Kidney (tissue), 13 donors: ENCODE measurements at regions not wholly inside any gene's neighbourhood (a gene's known extent, or its start where the extent isn't known, plus 50 kb on each side); places are given as distances from the start of the nearest gene placed in this dataset.

Experiments used
- DNase-seq, 5 donors: peaks; one replicate each; pipeline ENCODE4 v3.0.0-alpha.2; 2013 to 2020
- FAIRE-seq: peaks from 2 replicates; lab custom pipeline; 2012; peaks lifted over from hg19 to GRCh38; lab: Jason Lieb, UNC
- H3K27ac ChIP-seq, 2 donors: one replicate each; pipeline ENCODE4 v1.7.0; 2013; ENCODE audit warnings: low read depth in 2 of 2, low read length in 2 of 2, inconsistent platforms in 1 of 2
- H3K27me3 ChIP-seq: one replicate; pipeline ENCODE4 v1.7.1; 2013; ENCODE audit warnings: low read length, inconsistent platforms; ENCODE audit not compliant: control insufficient read depth, insufficient read depth
- H3K36me3 ChIP-seq, 3 donors: one replicate each; pipeline versions ENCODE4 v1.7.0 to v1.7.1; 2013; ENCODE audit warnings: low read length in 3 of 3, control low read depth in 1 of 3, inconsistent platforms in 1 of 3; ENCODE audit not compliant: insufficient read depth in 3 of 3, control insufficient read depth in 2 of 3
- H3K4me1 ChIP-seq, 3 donors: one replicate each; pipeline versions ENCODE4 v1.7.0 to v1.7.1; 2013; ENCODE audit warnings: low read length in 3 of 3, inconsistent platforms in 1 of 3, low read depth in 1 of 3; ENCODE audit not compliant: control insufficient read depth in 2 of 3, insufficient read depth in 2 of 3
- H3K4me3 ChIP-seq, 3 donors: one replicate each; pipeline versions ENCODE4 v1.7.0 to v1.8.1; 2013; ENCODE audit warnings: low read length in 3 of 3, control low read depth in 1 of 3, inconsistent platforms in 1 of 3
- H3K9ac ChIP-seq, 3 donors: one replicate each; pipeline versions ENCODE4 v1.7.0 to v1.7.1; 2013; ENCODE audit warnings: low read length in 3 of 3, control low read depth in 1 of 3, inconsistent platforms in 1 of 3
- H3K9me3 ChIP-seq, 3 donors: one replicate each; pipeline versions ENCODE4 v1.7.0 to v1.7.1; 2013; ENCODE audit warnings: low read length in 3 of 3, control low read depth in 1 of 3, inconsistent platforms in 1 of 3; ENCODE audit not compliant: control insufficient read depth in 2 of 3, insufficient read depth in 1 of 3
- CTCF ChIP-seq: IDR thresholded peaks from 3 replicates; pipeline ENCODE4 v1.5.1; 2012; ENCODE audit warnings: mild to moderate bottlenecking, moderate library complexity, borderline replicate concordance; ENCODE audit not compliant: insufficient read depth; ENCODE audit errors: extremely low read depth
- intact Hi-C: fragments of 100-400 bp; cut with DNase I; formaldehyde crosslinking; loops from one replicate; pipeline ENCODE4 v1.11.1; 2022
- donor health status: control.
- donor health status: control.
- donor health status: control.
- donor health status: control.
- donor health status: control.
- donor health status: DM: yes; HTN: yes; CAD: no.
- donor health status: Normal renal cell carcinoma (clear cell type).

DNA sequence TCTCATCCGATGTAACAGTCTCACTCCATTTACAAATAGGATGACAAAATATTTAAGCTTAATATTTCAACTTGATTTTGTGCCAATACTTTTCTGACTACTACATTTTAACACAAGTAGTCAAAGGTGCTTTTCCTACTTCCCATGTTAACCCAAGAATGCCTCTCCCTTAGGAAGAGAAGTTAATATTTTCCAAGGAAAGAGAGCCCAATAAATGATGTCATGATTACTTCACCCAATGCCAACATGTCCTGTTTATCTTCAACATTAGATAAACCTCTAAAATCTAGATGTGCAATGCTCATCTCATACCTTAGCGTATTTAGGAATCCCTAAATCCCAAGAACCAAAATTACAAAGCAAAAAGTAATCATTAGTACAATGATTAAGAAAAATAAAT is 156.7 kb upstream of the TENT5A start:
- Histone ChIP-seq H3K4me3 (no peak overlapping the region), H3K9me3 (no peaks in the 10 kb centered on the region), H3K27ac (no peak overlapping the region), H3K36me3 (no peaks in the 10 kb centered on the region), H3K27me3 (no peaks in the 10 kb centered on the region), H3K4me1 (no peaks in the 10 kb centered on the region), H3K9ac (no peak overlapping the region)
- intact Hi-C loops: no loop called here
- no peak for TF ChIP-seq CTCF
- DNase-seq (no peak), FAIRE-seq (no peak)

DNA sequence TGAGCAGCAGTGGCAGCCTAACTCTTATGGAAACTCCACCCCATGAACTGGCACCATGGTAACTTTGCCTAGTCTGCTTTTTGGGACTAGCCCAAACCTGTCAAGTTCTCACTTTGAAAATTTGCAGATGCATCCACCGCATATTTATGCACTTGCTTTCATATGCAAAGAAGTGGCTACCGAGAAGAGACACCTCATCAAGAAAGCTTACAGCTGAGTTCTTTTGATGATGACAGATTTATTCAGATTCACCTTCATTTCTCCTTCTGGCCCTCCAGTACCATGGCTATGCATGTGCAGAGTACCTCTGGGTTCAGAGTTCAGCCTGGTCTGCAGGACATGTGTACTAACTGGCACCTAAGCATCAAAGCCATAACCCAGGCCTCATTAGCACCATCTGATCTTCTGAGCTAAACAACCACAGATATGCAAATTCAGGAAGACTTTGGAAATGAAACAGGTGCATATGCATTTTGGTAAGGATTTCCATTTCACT is 154.3 kb upstream of the TENT5A start:
- FAIRE-seq (no peak), DNase-seq (no peak)
- Histone ChIP-seq H3K9ac (no peak overlapping the region), H3K27ac (no peak overlapping the region), H3K36me3 (no peaks in the 10 kb centered on the region), H3K27me3 (no peaks in the 10 kb centered on the region), H3K4me1 (no peaks in the 10 kb centered on the region), H3K9me3 (no peaks in the 10 kb centered on the region), H3K4me3 (no peak overlapping the region)
- no peak for TF ChIP-seq CTCF
- intact Hi-C loops: no loop called here

DNA sequence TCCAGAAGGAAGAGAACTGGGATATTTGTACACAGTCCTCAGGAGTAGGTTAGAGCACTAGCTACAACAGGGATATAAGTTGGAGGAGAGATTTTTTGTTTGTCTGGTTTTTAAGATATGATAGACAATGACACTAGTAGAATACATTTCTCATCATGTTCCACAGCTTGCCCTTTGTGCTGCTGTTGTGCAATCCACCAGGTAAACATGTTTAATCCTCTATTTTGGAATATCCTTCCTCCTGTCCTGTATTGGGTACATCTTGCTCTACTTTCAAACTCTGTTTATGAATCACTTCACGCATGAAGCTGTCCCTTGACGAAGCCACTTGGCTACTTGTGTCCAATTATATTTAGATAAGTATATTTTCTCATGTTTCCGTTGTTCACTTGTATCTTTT is 153.6 kb upstream of the TENT5A start:
- FAIRE-seq: no peak
- intact Hi-C loops: no loop called here
- H3K9ac ChIP-seq: no peak overlapping the region
- no peak for DNase-seq
- TF ChIP-seq CTCF: no peak
- no peaks in the 10 kb centered on the region for H3K27me3 ChIP-seq
- no peak overlapping the region for H3K4me3 ChIP-seq
- H3K36me3 ChIP-seq: no peaks in the 10 kb centered on the region
- no peaks in the 10 kb centered on the region for H3K4me1 ChIP-seq
- no peaks in the 10 kb centered on the region for H3K9me3 ChIP-seq
- H3K27ac ChIP-seq: no peak overlapping the region

GRCh38 chr6:81901551-81901966 is 149.1 kb upstream of the TENT5A start:
- no peak overlapping the region for H3K9ac ChIP-seq
- H3K4me3 ChIP-seq: no peak overlapping the region
- FAIRE-seq (no peak), DNase-seq (peak in 3 of 5 donors; percentile 10 to 66 (median 39))
- H3K4me1 ChIP-seq: no peaks in the 10 kb centered on the region
- no peak for TF ChIP-seq CTCF
- intact Hi-C loops: no loop called here
- no peak overlapping the region for H3K27ac ChIP-seq
- no peaks in the 10 kb centered on the region for H3K36me3 ChIP-seq
- H3K27me3 ChIP-seq: no peaks in the 10 kb centered on the region
- H3K9me3 ChIP-seq: no peaks in the 10 kb centered on the region
